ENCODE measurements at regions not wholly inside any gene's neighbourhood (a gene's known extent, or its start where the extent isn't known, plus 50 kb on each side); places are given as distances from the start of the nearest gene placed in this dataset.

GRCh38 chr11:36890121-36890679 is 292.2 kb upstream of the RAG2 start:
- TF ChIP-seq, protein P1, sequence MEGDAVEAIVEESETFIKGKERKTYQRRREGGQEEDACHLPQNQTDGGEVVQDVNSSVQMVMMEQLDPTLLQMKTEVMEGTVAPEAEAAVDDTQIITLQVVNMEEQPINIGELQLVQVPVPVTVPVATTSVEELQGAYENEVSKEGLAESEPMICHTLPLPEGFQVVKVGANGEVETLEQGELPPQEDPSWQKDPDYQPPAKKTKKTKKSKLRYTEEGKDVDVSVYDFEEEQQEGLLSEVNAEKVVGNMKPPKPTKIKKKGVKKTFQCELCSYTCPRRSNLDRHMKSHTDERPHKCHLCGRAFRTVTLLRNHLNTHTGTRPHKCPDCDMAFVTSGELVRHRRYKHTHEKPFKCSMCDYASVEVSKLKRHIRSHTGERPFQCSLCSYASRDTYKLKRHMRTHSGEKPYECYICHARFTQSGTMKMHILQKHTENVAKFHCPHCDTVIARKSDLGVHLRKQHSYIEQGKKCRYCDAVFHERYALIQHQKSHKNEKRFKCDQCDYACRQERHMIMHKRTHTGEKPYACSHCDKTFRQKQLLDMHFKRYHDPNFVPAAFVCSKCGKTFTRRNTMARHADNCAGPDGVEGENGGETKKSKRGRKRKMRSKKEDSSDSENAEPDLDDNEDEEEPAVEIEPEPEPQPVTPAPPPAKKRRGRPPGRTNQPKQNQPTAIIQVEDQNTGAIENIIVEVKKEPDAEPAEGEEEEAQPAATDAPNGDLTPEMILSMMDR (IDR thresholded peaks at IDR 0.05) = no peak
- TF ChIP-seq ESRRA (IDR thresholded peaks at IDR 0.05; ENCODE audit: borderline replicate concordance, low read length) (no peak), POLR2AphosphoS2 (conservative IDR thresholded peaks at IDR 0.05; ENCODE audit: low read length) (no peak), SMC3 (IDR thresholded peaks at IDR 0.05) (no peak), RAD21 (conservative IDR thresholded peaks at IDR 0.05 in 1 of 2, IDR thresholded peaks at IDR 0.05 in 1 of 2) (no peak), POLR2A (IDR thresholded peaks at IDR 0.05; ENCODE audit: low read length) (no peak), BHLHE40 (IDR thresholded peaks at IDR 0.05; ENCODE audit: low read depth, low read length) (no peak), ZC3H11A (IDR thresholded peaks at IDR 0.05) (no peak)
